ENCODE measurements at regions not wholly inside any gene's neighbourhood (a gene's known extent, or its start where the extent isn't known, plus 50 kb on each side); places are given as distances from the start of the nearest gene placed in this dataset.

- TF ChIP-seq, protein P1, sequence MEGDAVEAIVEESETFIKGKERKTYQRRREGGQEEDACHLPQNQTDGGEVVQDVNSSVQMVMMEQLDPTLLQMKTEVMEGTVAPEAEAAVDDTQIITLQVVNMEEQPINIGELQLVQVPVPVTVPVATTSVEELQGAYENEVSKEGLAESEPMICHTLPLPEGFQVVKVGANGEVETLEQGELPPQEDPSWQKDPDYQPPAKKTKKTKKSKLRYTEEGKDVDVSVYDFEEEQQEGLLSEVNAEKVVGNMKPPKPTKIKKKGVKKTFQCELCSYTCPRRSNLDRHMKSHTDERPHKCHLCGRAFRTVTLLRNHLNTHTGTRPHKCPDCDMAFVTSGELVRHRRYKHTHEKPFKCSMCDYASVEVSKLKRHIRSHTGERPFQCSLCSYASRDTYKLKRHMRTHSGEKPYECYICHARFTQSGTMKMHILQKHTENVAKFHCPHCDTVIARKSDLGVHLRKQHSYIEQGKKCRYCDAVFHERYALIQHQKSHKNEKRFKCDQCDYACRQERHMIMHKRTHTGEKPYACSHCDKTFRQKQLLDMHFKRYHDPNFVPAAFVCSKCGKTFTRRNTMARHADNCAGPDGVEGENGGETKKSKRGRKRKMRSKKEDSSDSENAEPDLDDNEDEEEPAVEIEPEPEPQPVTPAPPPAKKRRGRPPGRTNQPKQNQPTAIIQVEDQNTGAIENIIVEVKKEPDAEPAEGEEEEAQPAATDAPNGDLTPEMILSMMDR (IDR thresholded peaks at IDR 0.05) = no peak
- no peak for TF ChIP-seq ZFX (IDR thresholded peaks at IDR 0.05; ENCODE audit: borderline replicate concordance)
Measured at GRCh38 chr3:73176941-73177340, 115.5 kb downstream of the EBLN2 start.
